ENCODE measurements at regions not wholly inside any gene's neighbourhood (a gene's known extent, or its start where the extent isn't known, plus 50 kb on each side); places are given as distances from the start of the nearest gene placed in this dataset.

DNA sequence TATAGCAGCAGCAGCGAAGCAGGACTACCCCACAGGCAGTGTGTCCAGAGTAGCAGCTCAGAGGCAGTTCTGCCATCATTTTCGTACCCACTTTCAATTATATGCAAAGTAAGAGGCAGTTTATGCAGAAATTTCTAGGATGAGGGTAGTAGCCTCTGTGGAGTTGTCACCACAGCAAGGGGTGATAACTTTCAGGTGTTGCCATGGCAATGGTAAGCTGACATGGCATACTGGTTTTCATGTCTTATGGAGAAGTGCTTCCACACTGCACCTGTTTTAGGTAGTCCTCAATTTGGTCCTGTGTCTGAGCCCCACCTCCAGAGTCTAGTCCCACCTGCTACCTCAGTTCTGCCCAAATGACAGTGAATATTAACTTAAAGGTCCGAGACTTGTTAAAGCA lies 133.3 kb upstream of the SYT6 start:
- Histone ChIP-seq H3K9ac (ENCODE audit: insufficient read depth in 1 of 2, low read length in 2 of 2) (no peak overlapping the region), H3K9me3 (ENCODE audit: control insufficient read depth in 4 of 4, insufficient read depth in 3 of 4, low read length in 3 of 4) (no peaks in the 10 kb centered on the region), H3K4me1 (ENCODE audit: control insufficient read depth in 5 of 5, insufficient read depth in 5 of 5, low read length in 5 of 5) (peaks cover 0 to 31% (median 6%) of the 10 kb centered on the region in 5 donors), H3K4me3 (no peak overlapping the region), H3K27ac (ENCODE audit: low read depth in 1 of 2, low read length in 1 of 2) (no peak overlapping the region), H3K27me3 (ENCODE audit: control insufficient read depth in 3 of 3, insufficient read depth in 3 of 3, low read length in 2 of 3) (peaks cover 0 to 3% (median 0%) of the 10 kb centered on the region in 3 donors), H3K36me3 (ENCODE audit: control insufficient read depth in 4 of 4, insufficient read depth in 4 of 4, low read length in 4 of 4) (no peaks in the 10 kb centered on the region)
- TF ChIP-seq, protein P1, sequence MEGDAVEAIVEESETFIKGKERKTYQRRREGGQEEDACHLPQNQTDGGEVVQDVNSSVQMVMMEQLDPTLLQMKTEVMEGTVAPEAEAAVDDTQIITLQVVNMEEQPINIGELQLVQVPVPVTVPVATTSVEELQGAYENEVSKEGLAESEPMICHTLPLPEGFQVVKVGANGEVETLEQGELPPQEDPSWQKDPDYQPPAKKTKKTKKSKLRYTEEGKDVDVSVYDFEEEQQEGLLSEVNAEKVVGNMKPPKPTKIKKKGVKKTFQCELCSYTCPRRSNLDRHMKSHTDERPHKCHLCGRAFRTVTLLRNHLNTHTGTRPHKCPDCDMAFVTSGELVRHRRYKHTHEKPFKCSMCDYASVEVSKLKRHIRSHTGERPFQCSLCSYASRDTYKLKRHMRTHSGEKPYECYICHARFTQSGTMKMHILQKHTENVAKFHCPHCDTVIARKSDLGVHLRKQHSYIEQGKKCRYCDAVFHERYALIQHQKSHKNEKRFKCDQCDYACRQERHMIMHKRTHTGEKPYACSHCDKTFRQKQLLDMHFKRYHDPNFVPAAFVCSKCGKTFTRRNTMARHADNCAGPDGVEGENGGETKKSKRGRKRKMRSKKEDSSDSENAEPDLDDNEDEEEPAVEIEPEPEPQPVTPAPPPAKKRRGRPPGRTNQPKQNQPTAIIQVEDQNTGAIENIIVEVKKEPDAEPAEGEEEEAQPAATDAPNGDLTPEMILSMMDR (IDR thresholded peaks at IDR 0.05; ENCODE audit: control extremely low read depth, extremely low read depth): no peak
- ATAC-seq (ENCODE audit: insufficient read depth, low FRiP score): no peak
- 93 to 94% methylated on average over 3 of the region's 3 CpGs for WGBS, 2 donors
- DNase-seq: no peak

DNA sequence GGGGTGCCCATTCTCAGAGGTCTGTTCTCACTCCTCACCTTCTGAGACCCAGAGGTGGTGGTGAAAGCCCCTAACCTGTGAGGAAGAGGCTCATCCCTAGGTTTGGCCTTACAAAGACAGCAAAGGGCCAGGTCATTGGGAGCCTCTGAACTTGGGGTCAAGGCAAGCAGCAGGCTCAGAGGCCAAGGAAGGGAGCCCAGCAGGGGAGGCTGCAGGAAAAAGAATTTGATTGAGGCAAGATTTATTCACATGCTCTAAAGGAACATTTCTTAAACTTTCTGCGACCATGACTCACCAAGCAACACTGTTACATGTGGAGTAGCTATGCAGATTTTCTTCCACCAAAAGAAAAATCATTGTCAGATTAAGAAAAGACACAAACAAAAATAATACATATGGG lies 132.5 kb upstream of the SYT6 start:
- ATAC-seq (ENCODE audit: insufficient read depth, low FRiP score) (no peak), DNase-seq (no peak)
- no peaks in the 10 kb centered on the region for H3K36me3 ChIP-seq (ENCODE audit: control insufficient read depth in 4 of 4, insufficient read depth in 4 of 4, low read length in 4 of 4)
- TF ChIP-seq, protein P1 (IDR thresholded peaks at IDR 0.05; ENCODE audit: control extremely low read depth, extremely low read depth): no peak
- no peak overlapping the region for H3K9ac ChIP-seq (ENCODE audit: insufficient read depth in 1 of 2, low read length in 2 of 2)
- H3K27ac ChIP-seq (ENCODE audit: low read depth in 1 of 2, low read length in 1 of 2): no peak overlapping the region
- peaks cover 0 to 3% (median 0%) of the 10 kb centered on the region in 3 donors for H3K27me3 ChIP-seq (ENCODE audit: control insufficient read depth in 3 of 3, insufficient read depth in 3 of 3, low read length in 2 of 3)
- 84 to 88% methylated on average over 1 of the region's 1 CpG for whole genome bisulfite sequencing, 2 donors
- peaks cover 0 to 25% (median 6%) of the 10 kb centered on the region in 5 donors for H3K4me1 ChIP-seq (ENCODE audit: control insufficient read depth in 5 of 5, insufficient read depth in 5 of 5, low read length in 5 of 5)
- no peak overlapping the region for H3K4me3 ChIP-seq
- no peaks in the 10 kb centered on the region for H3K9me3 ChIP-seq (ENCODE audit: control insufficient read depth in 4 of 4, insufficient read depth in 3 of 4, low read length in 3 of 4)

DNA sequence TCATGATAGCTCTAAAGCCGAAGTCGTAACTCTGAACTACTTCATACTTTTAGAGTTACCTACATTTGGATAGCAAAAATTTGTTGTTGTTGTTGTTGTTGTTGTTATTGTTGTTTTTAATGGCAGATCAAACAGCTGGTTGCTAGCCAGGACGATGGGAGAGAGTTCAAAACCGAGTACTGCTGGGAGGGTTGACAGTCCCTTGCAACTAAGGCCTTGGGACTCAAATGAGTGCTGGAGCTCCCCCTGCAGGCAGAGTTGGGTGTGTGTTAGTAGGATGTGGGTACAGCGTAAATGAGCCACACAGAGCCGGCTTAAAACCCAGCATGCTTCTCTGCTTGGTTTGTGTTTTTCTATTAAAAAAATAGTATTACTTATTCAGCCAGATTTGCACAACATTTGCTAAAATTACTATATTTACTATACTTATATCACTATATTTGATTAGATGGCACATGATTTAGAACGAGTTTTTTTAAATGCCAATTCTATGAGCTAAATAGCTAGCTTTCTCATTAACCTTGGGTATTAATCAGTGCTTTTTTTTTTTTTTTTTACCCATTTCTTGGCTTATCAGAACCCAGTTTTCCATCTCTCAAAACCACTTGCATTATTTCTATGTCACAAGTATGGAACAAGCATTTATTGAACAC lies 129.2 kb upstream of the SYT6 start:
- DNase-seq: peak; percentile 89 to 96 (median 95)
- peak; percentile 93 for ATAC-seq (ENCODE audit: insufficient read depth, low FRiP score)
- H3K4me3 ChIP-seq: no peak overlapping the region
- no peak overlapping the region for H3K27ac ChIP-seq (ENCODE audit: low read depth in 1 of 2, low read length in 1 of 2)
- H3K9me3 ChIP-seq (ENCODE audit: control insufficient read depth in 4 of 4, insufficient read depth in 3 of 4, low read length in 3 of 4): no peaks in the 10 kb centered on the region
- TF ChIP-seq, protein P1 (IDR thresholded peaks at IDR 0.05; ENCODE audit: control extremely low read depth, extremely low read depth): peak; percentile 74
- 38 to 39% methylated on average over 7 of the region's 7 CpGs for WGBS, 2 donors
- H3K36me3 ChIP-seq (ENCODE audit: control insufficient read depth in 4 of 4, insufficient read depth in 4 of 4, low read length in 4 of 4): no peaks in the 10 kb centered on the region
- no peak overlapping the region for H3K9ac ChIP-seq (ENCODE audit: insufficient read depth in 1 of 2, low read length in 2 of 2)
- H3K4me1 ChIP-seq (ENCODE audit: control insufficient read depth in 5 of 5, insufficient read depth in 5 of 5, low read length in 5 of 5): peaks cover 0 to 12% (median 0%) of the 10 kb centered on the region in 5 donors
- peaks cover 0 to 3% (median 0%) of the 10 kb centered on the region in 3 donors for H3K27me3 ChIP-seq (ENCODE audit: control insufficient read depth in 3 of 3, insufficient read depth in 3 of 3, low read length in 2 of 3)

DNA sequence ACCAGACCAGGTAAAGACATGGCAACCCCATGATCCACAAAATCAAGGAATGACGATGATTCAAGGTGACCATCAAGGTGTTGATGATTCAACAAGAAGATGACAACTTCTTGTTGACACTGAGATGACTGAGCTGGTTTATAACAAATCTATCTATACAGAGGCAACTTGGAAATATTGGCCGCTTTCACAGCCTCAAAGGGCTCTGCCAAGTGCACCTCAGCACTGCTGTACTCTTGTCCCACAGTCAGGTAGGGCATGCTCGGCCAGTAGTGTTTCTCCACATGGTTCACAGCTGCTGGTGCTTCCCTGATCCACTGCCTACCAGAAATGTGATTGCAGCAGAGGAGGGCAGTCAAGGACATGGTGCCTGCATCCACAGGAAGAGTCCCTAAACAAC lies 125.2 kb upstream of the SYT6 start:
- TF ChIP-seq, protein P1 (IDR thresholded peaks at IDR 0.05; ENCODE audit: control extremely low read depth, extremely low read depth): no peak
- no peak overlapping the region for H3K27ac ChIP-seq (ENCODE audit: low read depth in 1 of 2, low read length in 1 of 2)
- H3K36me3 ChIP-seq (ENCODE audit: control insufficient read depth in 4 of 4, insufficient read depth in 4 of 4, low read length in 4 of 4): no peaks in the 10 kb centered on the region
- H3K9me3 ChIP-seq (ENCODE audit: control insufficient read depth in 4 of 4, insufficient read depth in 3 of 4, low read length in 3 of 4): no peaks in the 10 kb centered on the region
- ATAC-seq (ENCODE audit: insufficient read depth, low FRiP score) (no peak), DNase-seq (no peak)
- no peak overlapping the region for H3K4me3 ChIP-seq
- H3K9ac ChIP-seq (ENCODE audit: insufficient read depth in 1 of 2, low read length in 2 of 2): no peak overlapping the region
- peaks cover 0 to 2% (median 0%) of the 10 kb centered on the region in 3 donors for H3K27me3 ChIP-seq (ENCODE audit: control insufficient read depth in 3 of 3, insufficient read depth in 3 of 3, low read length in 2 of 3)
- H3K4me1 ChIP-seq (ENCODE audit: control insufficient read depth in 5 of 5, insufficient read depth in 5 of 5, low read length in 5 of 5): peaks cover 0 to 29% (median 0%) of the 10 kb centered on the region in 5 donors
- 89 to 94% methylated on average over 3 of the region's 3 CpGs for WGBS, 2 donors
